MCF 10A (cell line): ENCODE measurements at regions not wholly inside any gene's neighbourhood (a gene's known extent, or its start where the extent isn't known, plus 50 kb on each side); places are given as distances from the start of the nearest gene placed in this dataset.

ENCODE experiments used
- BruUV-seq: library from RNA; stranded (reverse); fragments of 400-500 nt; replicated peaks from 2 replicates; lab custom pipeline; 2021; lab: Mats Ljungman, UMichigan
- CTCF ChIA-PET: fragments of 300-600 bp; sonication (Branson Sonifier 250); formaldehyde crosslinking; extraction: SDS; loops from one replicate; lab custom pipeline; 2021; ENCODE audit warnings: antibody characterized with exemption, inconsistent platforms; lab: Yijun Ruan, JAX
- POLR2A ChIA-PET: fragments of 300-600, 350-650 bp; sonication (Branson Sonifier 250); formaldehyde crosslinking; extraction: SDS; loops from one replicate; lab custom pipeline; 2020; ENCODE audit warnings: antibody characterized with exemption, inconsistent platforms; lab: Yijun Ruan, JAX
- DNase-seq: peaks from one replicate; pipeline ENCODE4 v3.0.0-alpha.2; 2018; ENCODE audit not compliant: unreplicated experiment
- H3K27ac Mint-ChIP-seq: one replicate; pipeline ENCODE4 v1.8.0; 2022; ENCODE audit warnings: mild to moderate bottlenecking, low read depth, mixed read lengths; ENCODE audit not compliant: unreplicated experiment
- H3K27me3 Mint-ChIP-seq: one replicate; pipeline ENCODE4 v1.8.0; 2022; ENCODE audit warnings: mixed read lengths; ENCODE audit not compliant: insufficient read depth, unreplicated experiment
- H3K36me3 Mint-ChIP-seq: one replicate; pipeline ENCODE4 v1.8.0; 2022; ENCODE audit warnings: mild to moderate bottlenecking, moderate library complexity, mixed read lengths; ENCODE audit not compliant: insufficient read depth, unreplicated experiment
- H3K4me1 Mint-ChIP-seq: one replicate; pipeline ENCODE4 v1.8.0; 2022; ENCODE audit warnings: mixed read lengths; ENCODE audit not compliant: insufficient read depth, unreplicated experiment
- H3K4me3 Mint-ChIP-seq: one replicate; pipeline ENCODE4 v1.8.0; 2022; ENCODE audit warnings: mild to moderate bottlenecking, moderate library complexity, mixed read lengths; ENCODE audit not compliant: unreplicated experiment
- H3K9me3 Mint-ChIP-seq: one replicate; pipeline ENCODE4 v1.8.0; 2022; ENCODE audit warnings: mixed read lengths; ENCODE audit not compliant: unreplicated experiment
- intact Hi-C: fragments of 100-400 bp; cut with micrococcal nuclease; formaldehyde crosslinking; loops from 2 replicates; pipeline ENCODE4 v1.14.1; 2022
- TF ChIP-seq, protein P1 (sequence below): fragments of 200-600 bp; IDR thresholded peaks from one replicate; pipeline ENCODE4 v1.8.0; 2022; ENCODE audit warnings: antibody characterized with exemption, mild to moderate bottlenecking; ENCODE audit not compliant: unreplicated experiment

GRCh38 chr2:190791976-190792575, 88.5 kb upstream of the GLS start:
- DNase-seq, result no peak
- Mint-ChIP-seq H3K9me3 (no peaks in the 10 kb centered on the region), H3K4me1 (peaks cover 8% of the 10 kb centered on the region), H3K27me3 (no peaks in the 10 kb centered on the region), H3K4me3 (no peak overlapping the region), H3K36me3 (no peaks in the 10 kb centered on the region), H3K27ac (no peak overlapping the region)
- ChIA-PET POLR2A (no interaction called here), CTCF (interaction anchor here (0.6 to 1.2 kb wide), 4 partner anchors 10 to 454 kb away, joined by 3 to 4 read pairs (median 4); no protein-coding TSS in a partner anchor)
- TF ChIP-seq, protein P1, sequence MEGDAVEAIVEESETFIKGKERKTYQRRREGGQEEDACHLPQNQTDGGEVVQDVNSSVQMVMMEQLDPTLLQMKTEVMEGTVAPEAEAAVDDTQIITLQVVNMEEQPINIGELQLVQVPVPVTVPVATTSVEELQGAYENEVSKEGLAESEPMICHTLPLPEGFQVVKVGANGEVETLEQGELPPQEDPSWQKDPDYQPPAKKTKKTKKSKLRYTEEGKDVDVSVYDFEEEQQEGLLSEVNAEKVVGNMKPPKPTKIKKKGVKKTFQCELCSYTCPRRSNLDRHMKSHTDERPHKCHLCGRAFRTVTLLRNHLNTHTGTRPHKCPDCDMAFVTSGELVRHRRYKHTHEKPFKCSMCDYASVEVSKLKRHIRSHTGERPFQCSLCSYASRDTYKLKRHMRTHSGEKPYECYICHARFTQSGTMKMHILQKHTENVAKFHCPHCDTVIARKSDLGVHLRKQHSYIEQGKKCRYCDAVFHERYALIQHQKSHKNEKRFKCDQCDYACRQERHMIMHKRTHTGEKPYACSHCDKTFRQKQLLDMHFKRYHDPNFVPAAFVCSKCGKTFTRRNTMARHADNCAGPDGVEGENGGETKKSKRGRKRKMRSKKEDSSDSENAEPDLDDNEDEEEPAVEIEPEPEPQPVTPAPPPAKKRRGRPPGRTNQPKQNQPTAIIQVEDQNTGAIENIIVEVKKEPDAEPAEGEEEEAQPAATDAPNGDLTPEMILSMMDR, result no peak
- no TSS peak for BruUV-seq
- intact Hi-C loops, result no loop called here

GRCh38 chr2:190792956-190793888, 87.4 kb upstream of the GLS start:
- BruUV-seq, result no TSS peak
- DNase-seq, result no peak
- CTCF ChIA-PET, result interaction anchor here (0.6 to 2.7 kb wide), 4 partner anchors 13 to 463 kb away, joined by 3 to 12 read pairs (median 3); no protein-coding TSS in a partner anchor
- H3K27me3 Mint-ChIP-seq, result no peaks in the 10 kb centered on the region
- H3K9me3 Mint-ChIP-seq, result no peaks in the 10 kb centered on the region
- no peaks in the 10 kb centered on the region for H3K36me3 Mint-ChIP-seq
- POLR2A ChIA-PET, result no interaction called here
- H3K27ac Mint-ChIP-seq, result no peak overlapping the region
- H3K4me3 Mint-ChIP-seq, result no peak overlapping the region
- TF ChIP-seq, protein P1, result no peak
- intact Hi-C loops, result no loop called here
- peaks cover 8% of the 10 kb centered on the region for H3K4me1 Mint-ChIP-seq

DNA sequence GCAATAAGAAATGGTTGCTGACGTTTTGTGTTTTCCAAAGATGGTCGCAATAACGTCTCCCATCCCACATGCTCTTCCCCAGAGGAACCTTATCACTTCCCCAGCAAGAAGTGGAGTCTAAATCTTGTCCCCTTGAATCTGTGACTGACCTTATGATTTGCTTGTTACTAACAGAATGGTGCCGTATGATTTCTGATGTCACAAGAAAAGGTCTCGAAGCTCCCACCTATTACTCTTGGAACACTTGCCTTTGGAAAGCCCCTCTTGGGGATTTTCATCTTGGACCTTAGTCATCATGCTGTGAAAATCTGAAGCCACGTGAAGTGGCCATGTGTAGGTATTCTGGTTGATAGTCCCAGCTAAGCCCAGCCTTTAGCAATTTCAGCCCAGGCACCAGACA, 86.2 kb upstream of the GLS start:
- Mint-ChIP-seq H3K9me3 (no peaks in the 10 kb centered on the region), H3K27me3 (no peaks in the 10 kb centered on the region), H3K36me3 (no peaks in the 10 kb centered on the region), H3K4me1 (peaks cover 8% of the 10 kb centered on the region), H3K27ac (no peak overlapping the region), H3K4me3 (no peak overlapping the region)
- no TSS peak for BruUV-seq
- ChIA-PET CTCF (interaction anchor here (0.6 to 2.7 kb wide), 3 partner anchors 14 to 470 kb away, joined by 3 to 12 read pairs (median 3); no protein-coding TSS in a partner anchor), POLR2A (interaction anchor here (0.7 kb wide), 1 partner anchor 131 kb away, joined by 3 read pairs; no protein-coding TSS in a partner anchor)
- DNase-seq, result no peak
- intact Hi-C loops, result no loop called here
- TF ChIP-seq, protein P1, result no peak

DNA sequence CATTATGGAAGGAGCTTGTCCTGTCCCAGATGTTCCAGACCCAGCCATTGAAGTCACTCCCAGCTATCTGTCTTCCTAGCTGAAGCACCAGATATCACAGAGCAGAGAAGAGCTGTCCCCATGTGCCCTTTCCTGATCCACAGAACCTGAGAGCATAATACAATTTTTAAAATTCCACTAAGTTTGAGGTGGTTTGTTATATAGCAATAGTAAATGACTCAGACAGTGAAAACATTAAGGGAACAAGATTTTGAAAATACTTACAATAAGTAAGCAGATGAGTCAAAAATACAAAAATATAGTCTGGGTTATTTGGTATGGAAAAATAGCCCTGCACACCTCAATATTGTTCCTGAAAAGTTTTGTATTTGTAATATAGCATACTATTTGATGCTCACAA, 85.8 kb upstream of the GLS start:
- TF ChIP-seq, protein P1, result no peak
- BruUV-seq, result no TSS peak
- Mint-ChIP-seq H3K9me3 (no peaks in the 10 kb centered on the region), H3K27ac (no peak overlapping the region), H3K27me3 (no peaks in the 10 kb centered on the region), H3K4me1 (peaks cover 8% of the 10 kb centered on the region), H3K4me3 (no peak overlapping the region), H3K36me3 (no peaks in the 10 kb centered on the region)
- no peak for DNase-seq
- CTCF ChIA-PET, result interaction anchor here (2.7 kb wide), 1 partner anchor 14 kb away, joined by 12 read pairs; no protein-coding TSS in a partner anchor
- intact Hi-C loops, result no loop called here
- POLR2A ChIA-PET, result interaction anchor here (0.7 kb wide), 1 partner anchor 132 kb away, joined by 3 read pairs; no protein-coding TSS in a partner anchor
